ENCODE measurements at regions not wholly inside any gene's neighbourhood (a gene's known extent, or its start where the extent isn't known, plus 50 kb on each side); places are given as distances from the start of the nearest gene placed in this dataset.
"Not testable (repeated sequence)": the region's sequence is repeated elsewhere in the genome, so short reads cannot be mapped to it uniquely, and the experiment has no call there.

- TF ChIP-seq, protein P1, sequence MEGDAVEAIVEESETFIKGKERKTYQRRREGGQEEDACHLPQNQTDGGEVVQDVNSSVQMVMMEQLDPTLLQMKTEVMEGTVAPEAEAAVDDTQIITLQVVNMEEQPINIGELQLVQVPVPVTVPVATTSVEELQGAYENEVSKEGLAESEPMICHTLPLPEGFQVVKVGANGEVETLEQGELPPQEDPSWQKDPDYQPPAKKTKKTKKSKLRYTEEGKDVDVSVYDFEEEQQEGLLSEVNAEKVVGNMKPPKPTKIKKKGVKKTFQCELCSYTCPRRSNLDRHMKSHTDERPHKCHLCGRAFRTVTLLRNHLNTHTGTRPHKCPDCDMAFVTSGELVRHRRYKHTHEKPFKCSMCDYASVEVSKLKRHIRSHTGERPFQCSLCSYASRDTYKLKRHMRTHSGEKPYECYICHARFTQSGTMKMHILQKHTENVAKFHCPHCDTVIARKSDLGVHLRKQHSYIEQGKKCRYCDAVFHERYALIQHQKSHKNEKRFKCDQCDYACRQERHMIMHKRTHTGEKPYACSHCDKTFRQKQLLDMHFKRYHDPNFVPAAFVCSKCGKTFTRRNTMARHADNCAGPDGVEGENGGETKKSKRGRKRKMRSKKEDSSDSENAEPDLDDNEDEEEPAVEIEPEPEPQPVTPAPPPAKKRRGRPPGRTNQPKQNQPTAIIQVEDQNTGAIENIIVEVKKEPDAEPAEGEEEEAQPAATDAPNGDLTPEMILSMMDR (conservative IDR thresholded peaks at IDR 0.05; ENCODE audit: low read depth, low read length): no peak
- H3K4me3 ChIP-seq (ENCODE audit: low read depth, low read length): no peak overlapping the region
- DNase-seq (ENCODE audit: low read depth): peak; percentile 78
These were observed 113.2 kb upstream of the SNX2 start for GRCh38 chr5:122661496-122662180.

DNA sequence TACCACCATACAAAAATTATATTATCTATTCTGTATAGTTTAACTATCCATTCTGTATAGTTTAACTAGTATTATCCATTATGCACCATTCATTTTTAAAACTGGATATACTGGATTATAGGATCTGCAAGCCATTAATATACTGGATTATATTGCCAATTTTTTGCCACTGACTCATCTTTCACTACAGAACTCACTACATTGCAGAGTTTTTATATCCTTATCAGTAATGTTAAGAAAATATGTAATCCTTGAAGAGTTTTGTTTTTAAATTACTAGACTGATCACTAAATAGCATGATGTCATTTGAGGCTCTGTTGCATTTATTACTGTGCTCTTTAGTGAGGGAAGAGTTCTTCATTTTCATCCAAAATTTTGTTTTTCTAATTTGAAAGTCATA is 109.8 kb upstream of the SNX2 start:
- H3K4me3 ChIP-seq (ENCODE audit: low read depth, low read length): no peak overlapping the region
- DNase-seq (ENCODE audit: low read depth): peak; percentile 60
- TF ChIP-seq, protein P1 (conservative IDR thresholded peaks at IDR 0.05; ENCODE audit: low read depth, low read length): no peak

DNA sequence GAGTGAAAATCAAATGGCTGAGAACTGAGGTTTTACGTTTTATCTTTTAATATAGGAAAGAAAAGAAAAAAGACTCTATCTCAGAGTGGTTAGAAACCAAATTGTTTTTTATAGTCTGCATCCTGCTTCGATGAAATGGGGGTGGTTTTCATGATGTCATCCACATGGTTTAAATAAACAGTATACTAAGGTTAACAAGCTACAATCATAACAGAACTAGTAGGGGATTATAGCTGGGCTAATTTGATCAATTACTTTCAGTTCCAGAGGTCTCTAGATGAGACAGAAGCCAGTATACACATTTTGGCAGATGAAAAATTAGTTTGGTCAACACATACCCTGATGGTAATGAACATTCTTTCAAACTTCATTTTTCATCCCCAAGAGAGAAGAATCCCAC is 106.3 kb upstream of the SNX2 start:
- TF ChIP-seq, protein P1 (conservative IDR thresholded peaks at IDR 0.05; ENCODE audit: low read depth, low read length): no peak
- no peak for DNase-seq (ENCODE audit: low read depth)
- H3K4me3 ChIP-seq (ENCODE audit: low read depth, low read length): no peak overlapping the region

DNA sequence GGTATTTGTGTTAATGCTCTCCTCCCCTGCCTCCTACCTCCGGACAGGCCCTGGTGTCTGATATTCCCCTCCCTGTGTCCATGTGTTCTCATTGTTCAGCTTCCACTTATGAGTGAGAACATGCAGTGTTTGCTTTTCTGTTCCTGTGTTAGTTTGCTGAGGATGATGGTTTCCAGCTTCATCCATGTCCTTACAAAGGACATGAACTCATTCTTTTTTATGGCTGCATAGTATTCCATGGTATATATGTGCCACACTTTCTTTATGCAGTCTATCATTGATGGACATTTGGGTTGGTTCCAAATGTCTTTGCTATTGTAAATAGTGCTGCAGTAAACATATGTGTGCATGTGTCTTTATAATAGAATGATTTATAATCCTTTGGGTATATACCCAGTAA is 105.2 kb upstream of the SNX2 start:
- not testable (repeated sequence) for H3K4me3 ChIP-seq (ENCODE audit: low read depth, low read length); DNase-seq (ENCODE audit: low read depth)

- TF ChIP-seq, protein P1 (conservative IDR thresholded peaks at IDR 0.05; ENCODE audit: low read depth, low read length): no peak
- H3K4me3 ChIP-seq (ENCODE audit: low read depth, low read length): no peak overlapping the region
- peak; percentile 66 for DNase-seq (ENCODE audit: low read depth)
These were observed 101.5 kb upstream of the SNX2 start for GRCh38 chr5:122673343-122673742.

DNA sequence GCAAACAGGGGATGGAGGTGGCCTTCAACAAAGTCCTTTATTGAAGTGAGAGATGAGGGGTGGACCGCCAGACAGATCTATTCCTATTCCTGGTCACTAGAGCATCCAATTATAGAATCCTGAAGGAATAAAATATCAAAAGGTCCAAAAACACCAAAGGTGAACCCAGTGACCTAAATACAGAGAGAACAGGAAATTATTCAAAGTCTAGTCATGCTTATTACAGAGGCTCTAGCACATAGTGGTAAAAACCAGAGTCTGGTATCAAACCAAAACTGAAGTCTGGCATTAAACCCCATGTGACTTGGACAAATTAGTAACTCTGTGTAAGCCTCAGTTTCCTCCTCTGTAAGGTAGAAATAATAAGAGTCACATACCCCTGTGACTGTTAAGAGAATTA is 100.5 kb upstream of the SNX2 start:
- DNase-seq (ENCODE audit: low read depth): peak; percentile 49
- no peak overlapping the region for H3K4me3 ChIP-seq (ENCODE audit: low read depth, low read length)
- TF ChIP-seq, protein P1 (conservative IDR thresholded peaks at IDR 0.05; ENCODE audit: low read depth, low read length): no peak

DNA sequence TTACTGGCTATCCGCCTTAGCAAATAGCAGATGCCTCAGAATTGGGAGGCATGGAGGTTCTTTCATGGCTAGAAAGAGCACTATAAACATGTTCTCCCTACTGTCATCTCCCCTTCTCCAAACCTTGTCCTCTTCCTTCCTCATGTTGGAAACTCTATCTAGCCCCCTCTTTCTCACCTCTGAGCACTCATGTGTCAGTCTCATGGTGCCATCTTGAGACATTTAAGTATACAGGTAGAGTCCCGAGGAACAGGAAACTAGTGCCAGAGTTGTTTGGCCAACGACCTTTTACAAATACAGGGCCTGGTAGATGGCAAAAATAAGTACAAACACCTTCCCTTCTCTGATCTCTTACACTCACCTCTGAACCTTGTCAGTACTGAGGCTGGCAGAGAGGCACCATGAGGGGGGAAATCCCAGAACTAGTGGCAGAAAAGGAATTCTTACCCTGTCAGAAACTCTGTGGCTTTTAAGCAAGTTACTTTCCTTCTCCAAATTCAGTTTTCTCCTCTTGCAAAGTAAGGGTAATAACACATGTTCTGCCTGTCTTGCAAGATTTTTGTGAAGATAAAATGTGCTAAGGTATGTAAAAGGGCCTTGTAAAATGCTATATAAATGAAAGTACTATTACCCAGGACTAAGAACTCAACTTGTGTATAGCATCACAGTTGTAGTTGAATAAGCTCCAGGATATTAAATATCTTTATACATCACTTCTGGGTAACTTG is 94.1 kb upstream of the SNX2 start:
- H3K4me3 ChIP-seq (ENCODE audit: low read depth, low read length): no peak overlapping the region
- no peak for DNase-seq (ENCODE audit: low read depth)
- TF ChIP-seq, protein P1 (conservative IDR thresholded peaks at IDR 0.05; ENCODE audit: low read depth, low read length): no peak
